ENCODE measurements at regions not wholly inside any gene's neighbourhood (a gene's known extent, or its start where the extent isn't known, plus 50 kb on each side); places are given as distances from the start of the nearest gene placed in this dataset.

- Histone ChIP-seq H4K20me1 (ENCODE audit: control insufficient read depth, extremely low read depth, insufficient read depth, low read length) (no peaks in the 10 kb centered on the region), H3K9me1 (ENCODE audit: control insufficient read depth, extremely low read depth, insufficient read depth, low read length) (no peaks in the 10 kb centered on the region), H3K4me3 (ENCODE audit: control insufficient read depth in 2 of 3, extremely low read depth in 1 of 3, insufficient read depth in 2 of 3, low read depth in 1 of 3, low read length in 3 of 3) (no peak overlapping the region), H3K4me2 (ENCODE audit: control insufficient read depth, extremely low read depth, insufficient read depth, low read depth, low read length) (no peak overlapping the region), H3K27me3 (ENCODE audit: control insufficient read depth, extremely low read depth, insufficient read depth, low read length) (no peaks in the 10 kb centered on the region), H3K9me3 (ENCODE audit: control insufficient read depth, low read depth, low read length) (no peaks in the 10 kb centered on the region), H2AFZ (ENCODE audit: control insufficient read depth, low read length) (no peak overlapping the region), H3K4me1 (ENCODE audit: control insufficient read depth, extremely low read depth, insufficient read depth, low read length) (no peaks in the 10 kb centered on the region), H3K79me2 (ENCODE audit: control insufficient read depth, insufficient read depth, low read length) (no peaks in the 10 kb centered on the region), H3K27ac (ENCODE audit: control insufficient read depth, insufficient read depth, low read length) (no peak overlapping the region), H3K36me3 (ENCODE audit: control insufficient read depth in 2 of 2, extremely low read depth in 1 of 2, insufficient read depth in 2 of 2, low read length in 2 of 2) (no peaks in the 10 kb centered on the region), H3K9ac (ENCODE audit: control insufficient read depth, extremely low read depth, insufficient read depth, low read length) (no peak overlapping the region)
- FAIRE-seq (no peak), DNase-seq (ENCODE audit: low read depth, low spot score) (no peak)
- TF ChIP-seq CTCF (optimal IDR thresholded peaks at IDR 0.05 in 1 of 3, IDR thresholded peaks at IDR 0.05 in 1 of 3, conservative IDR thresholded peaks at IDR 0.05 in 1 of 3; ENCODE audit: extremely low read depth in 1 of 3, insufficient read depth in 2 of 3, low read length in 3 of 3) (no peak), EZH2 (IDR thresholded peaks at IDR 0.05; ENCODE audit: low read length) (no peak)
- dilution Hi-C loops (cut with MboI; ENCODE audit: extremely low pct_ligation_motif_present, low sequenced_read_pairs) = no loop called here
These were observed 417.1 kb upstream of the GOLIM4 start for GRCh38 chr3:168512802-168513201.

- no peaks in the 10 kb centered on the region for H3K79me2 ChIP-seq (ENCODE audit: control insufficient read depth, insufficient read depth, low read length)
- H3K9ac ChIP-seq (ENCODE audit: control insufficient read depth, extremely low read depth, insufficient read depth, low read length) = no peak overlapping the region
- DNase-seq (ENCODE audit: low read depth, low spot score) (no peak), FAIRE-seq (no peak)
- no peak overlapping the region for H3K27ac ChIP-seq (ENCODE audit: control insufficient read depth, insufficient read depth, low read length)
- dilution Hi-C loops (cut with MboI; ENCODE audit: extremely low pct_ligation_motif_present, low sequenced_read_pairs) = no loop called here
- H3K9me3 ChIP-seq (ENCODE audit: control insufficient read depth, low read depth, low read length) = no peaks in the 10 kb centered on the region
- no peak overlapping the region for H3K4me3 ChIP-seq (ENCODE audit: control insufficient read depth in 2 of 3, extremely low read depth in 1 of 3, insufficient read depth in 2 of 3, low read depth in 1 of 3, low read length in 3 of 3)
- no peaks in the 10 kb centered on the region for H4K20me1 ChIP-seq (ENCODE audit: control insufficient read depth, extremely low read depth, insufficient read depth, low read length)
- TF ChIP-seq EZH2 (IDR thresholded peaks at IDR 0.05; ENCODE audit: low read length) = no peak
- TF ChIP-seq CTCF (optimal IDR thresholded peaks at IDR 0.05 in 1 of 3, IDR thresholded peaks at IDR 0.05 in 1 of 3, conservative IDR thresholded peaks at IDR 0.05 in 1 of 3; ENCODE audit: extremely low read depth in 1 of 3, insufficient read depth in 2 of 3, low read length in 3 of 3) = peak in 2 of 3 experiments; percentile 41 to 56
- H3K36me3 ChIP-seq (ENCODE audit: control insufficient read depth in 2 of 2, extremely low read depth in 1 of 2, insufficient read depth in 2 of 2, low read length in 2 of 2) = no peaks in the 10 kb centered on the region
- no peaks in the 10 kb centered on the region for H3K4me1 ChIP-seq (ENCODE audit: control insufficient read depth, extremely low read depth, insufficient read depth, low read length)
- no peaks in the 10 kb centered on the region for H3K27me3 ChIP-seq (ENCODE audit: control insufficient read depth, extremely low read depth, insufficient read depth, low read length)
- H3K9me1 ChIP-seq (ENCODE audit: control insufficient read depth, extremely low read depth, insufficient read depth, low read length) = no peaks in the 10 kb centered on the region
- no peak overlapping the region for H3K4me2 ChIP-seq (ENCODE audit: control insufficient read depth, extremely low read depth, insufficient read depth, low read depth, low read length)
- no peak overlapping the region for H2AFZ ChIP-seq (ENCODE audit: control insufficient read depth, low read length)
These were observed 415.8 kb upstream of the GOLIM4 start for GRCh38 chr3:168511428-168512014.

Measured in keratinocyte (primary cell).